Mesenchymal stem cell (in vitro differentiated cells and primary cell): ENCODE measurements at regions not wholly inside any gene's neighbourhood (a gene's known extent, or its start where the extent isn't known, plus 50 kb on each side); places are given as distances from the start of the nearest gene placed in this dataset.

Experiments used
- DNase-seq: peaks from one replicate; pipeline ENCODE4 v3.0.0-alpha.2; 2013
- H2AFZ ChIP-seq: one replicate; pipeline ENCODE4 v1.6.1; 2013; ENCODE audit warnings: low read depth, mild to moderate bottlenecking, control low read depth, inconsistent platforms, low read length, moderate library complexity
- H2AK5ac ChIP-seq: 2 replicates; pipeline ENCODE4 v1.6.1; 2013; ENCODE audit warnings: low read length, moderate library complexity, mild to moderate bottlenecking, inconsistent platforms; ENCODE audit not compliant: severe bottlenecking
- H2BK120ac ChIP-seq: one replicate; pipeline ENCODE4 v1.6.1; 2013; ENCODE audit warnings: low read depth, mild to moderate bottlenecking, inconsistent platforms, low read length, moderate library complexity
- H2BK12ac ChIP-seq, 2 experiments: one replicate each; pipeline ENCODE4 v1.6.1; 2013; ENCODE audit warnings: inconsistent platforms in 2 of 2, low read length in 2 of 2, mild to moderate bottlenecking in 2 of 2, moderate library complexity in 2 of 2, control low read depth in 1 of 2
- H2BK15ac ChIP-seq: one replicate; pipeline ENCODE4 v1.6.1; 2013; ENCODE audit warnings: mild to moderate bottlenecking, low read depth, inconsistent platforms; ENCODE audit not compliant: poor library complexity, severe bottlenecking
- H2BK5ac ChIP-seq: 2 replicates; pipeline ENCODE4 v1.6.1; 2013; ENCODE audit warnings: low read depth, mild to moderate bottlenecking, low read length, control low read depth, inconsistent platforms; ENCODE audit not compliant: poor library complexity, severe bottlenecking
- H3K14ac ChIP-seq, 2 experiments: one replicate each; pipeline ENCODE4 v1.6.1; 2013; ENCODE audit warnings: inconsistent platforms in 2 of 2, low read length in 2 of 2, control low read depth in 1 of 2, mild to moderate bottlenecking in 1 of 2, moderate library complexity in 1 of 2
- H3K18ac ChIP-seq, 2 experiments: one replicate each; pipeline ENCODE4 v1.6.1; 2013; ENCODE audit warnings: inconsistent platforms in 2 of 2, low read length in 2 of 2, control low read depth in 1 of 2, low read depth in 1 of 2, mild to moderate bottlenecking in 1 of 2
- H3K23ac ChIP-seq, 2 experiments: one replicate each; pipeline ENCODE4 v1.6.1; 2013; ENCODE audit warnings: inconsistent platforms in 2 of 2, low read length in 2 of 2, mild to moderate bottlenecking in 2 of 2, moderate library complexity in 2 of 2, control low read depth in 1 of 2
- H3K27ac ChIP-seq: 2 replicates; pipeline ENCODE4 v1.5.1; 2013; ENCODE audit warnings: mild to moderate bottlenecking, moderate library complexity, low read length, control low read depth, inconsistent platforms; ENCODE audit not compliant: poor library complexity, severe bottlenecking
- H3K27me3 ChIP-seq, 2 experiments: 2 replicates each; pipeline versions ENCODE4 v1.6.1 to v1.7.0; 2013; ENCODE audit warnings: low read length in 2 of 2, mild to moderate bottlenecking in 2 of 2, moderate library complexity in 2 of 2, control low read depth in 1 of 2, inconsistent platforms in 1 of 2; ENCODE audit not compliant: control insufficient read depth in 1 of 2, insufficient read depth in 1 of 2
- H3K36me3 ChIP-seq, 2 experiments: 2 replicates each; pipeline versions ENCODE4 v1.6.1 to v1.7.0; 2013; ENCODE audit warnings: low read length in 2 of 2, control low read depth in 1 of 2, inconsistent platforms in 1 of 2, low read depth in 1 of 2, mild to moderate bottlenecking in 1 of 2; ENCODE audit not compliant: insufficient read depth in 2 of 2, control insufficient read depth in 1 of 2
- H3K4ac ChIP-seq, 2 experiments: one replicate each; pipeline ENCODE4 v1.6.1; 2013; ENCODE audit warnings: inconsistent platforms in 2 of 2, low read length in 2 of 2, mild to moderate bottlenecking in 2 of 2, moderate library complexity in 2 of 2, control low read depth in 1 of 2, low read depth in 1 of 2
- H3K4me1 ChIP-seq: 2 replicates; pipeline ENCODE4 v1.6.1; 2013; ENCODE audit warnings: low read depth, low read length, control low read depth; ENCODE audit not compliant: control insufficient read depth, insufficient read depth
- H3K4me2 ChIP-seq: 2 replicates; pipeline ENCODE4 v1.6.1; 2013; ENCODE audit warnings: low read length, mild to moderate bottlenecking, inconsistent platforms; ENCODE audit not compliant: poor library complexity, severe bottlenecking
- H3K4me3 ChIP-seq, 2 experiments: 2 replicates each; pipeline versions ENCODE4 v1.5.1 to v1.7.0; 2013; ENCODE audit warnings: low read length in 2 of 2, mild to moderate bottlenecking in 2 of 2, control low read depth in 1 of 2, low read depth in 1 of 2; ENCODE audit not compliant: insufficient read depth in 1 of 2
- H3K79me1 ChIP-seq: replicated peaks from 2 replicates; pipeline ENCODE4 v1.6.1; 2013; ENCODE audit warnings: mild to moderate bottlenecking, control low read depth, low read length, inconsistent platforms; ENCODE audit not compliant: poor library complexity, severe bottlenecking
- H3K9ac ChIP-seq: 2 replicates; pipeline ENCODE4 v1.7.0; 2013; ENCODE audit warnings: mild to moderate bottlenecking, low read length, moderate library complexity
- H3K9me3 ChIP-seq: 2 replicates; pipeline ENCODE4 v1.7.0; 2013; ENCODE audit warnings: mild to moderate bottlenecking, low read length; ENCODE audit not compliant: control insufficient read depth
- H4K8ac ChIP-seq: one replicate; pipeline ENCODE4 v1.6.1; 2013; ENCODE audit warnings: inconsistent platforms, mild to moderate bottlenecking, low read length, moderate library complexity
- H4K91ac ChIP-seq: one replicate; pipeline ENCODE4 v1.6.1; 2013; ENCODE audit warnings: mild to moderate bottlenecking, low read length, inconsistent platforms
- WGBS: methylation state at CpG from one replicate; pipeline ENCODE4 v1.1.7; 2013; ENCODE audit warnings: mixed read lengths; 5-methylcytosine and 5-hydroxymethylcytosine counted together

DNA sequence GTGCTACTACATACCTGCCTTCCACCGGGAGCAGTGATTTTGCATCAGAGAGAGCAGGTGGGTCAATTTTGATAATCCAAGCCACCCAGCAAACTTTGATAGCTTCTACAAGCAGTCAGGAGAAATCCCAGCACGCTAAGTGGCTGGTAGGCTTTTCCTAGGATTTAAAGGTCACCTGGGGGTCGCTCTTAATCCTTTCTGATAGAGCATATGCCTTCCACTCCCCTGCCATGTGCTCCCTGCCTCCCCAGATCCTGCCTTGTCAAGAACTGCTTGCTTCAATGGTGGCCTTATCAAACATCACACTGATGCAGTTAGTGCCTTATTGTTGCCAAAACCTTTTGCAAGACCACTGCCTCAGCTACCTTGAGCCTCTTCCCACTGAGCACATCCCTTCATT is 462.3 kb upstream of the MEX3C start:
- no peaks in the 10 kb centered on the region for H3K79me1 ChIP-seq
- H3K4me3 ChIP-seq, result no peak overlapping the region
- no peak overlapping the region for H2BK120ac ChIP-seq
- DNase-seq, result no peak
- H2BK15ac ChIP-seq, result no peak overlapping the region
- no peak overlapping the region for H3K9ac ChIP-seq
- no peak overlapping the region for H3K27ac ChIP-seq
- H3K9me3 ChIP-seq, result no peaks in the 10 kb centered on the region
- WGBS, result 53% methylated on average over 3 of the region's 3 CpGs
- H3K4me2 ChIP-seq, result no peak overlapping the region
- no peak overlapping the region for H2BK5ac ChIP-seq
- no peak overlapping the region for H2AFZ ChIP-seq
- no peak overlapping the region for H2AK5ac ChIP-seq
- no peak overlapping the region for H2BK12ac ChIP-seq
- no peak overlapping the region for H3K18ac ChIP-seq
- H3K4ac ChIP-seq, result no peak overlapping the region
- no peaks in the 10 kb centered on the region for H3K27me3 ChIP-seq
- no peak overlapping the region for H3K14ac ChIP-seq
- no peak overlapping the region for H4K91ac ChIP-seq
- no peak overlapping the region for H3K23ac ChIP-seq
- peaks cover 2% of the 10 kb centered on the region for H3K4me1 ChIP-seq
- no peaks in the 10 kb centered on the region for H3K36me3 ChIP-seq
- H4K8ac ChIP-seq, result no peak overlapping the region

GRCh38 chr18:51660188-51660715 is 462.8 kb upstream of the MEX3C start:
- Histone ChIP-seq H3K4me3 (no peak overlapping the region), H2BK5ac (no peak overlapping the region), H2AFZ (no peak overlapping the region), H2BK12ac (no peak overlapping the region), H3K4me1 (peaks cover 2% of the 10 kb centered on the region), H3K18ac (no peak overlapping the region), H3K79me1 (no peaks in the 10 kb centered on the region), H3K9me3 (no peaks in the 10 kb centered on the region), H3K27ac (no peak overlapping the region), H3K9ac (no peak overlapping the region), H3K36me3 (no peaks in the 10 kb centered on the region), H2BK120ac (no peak overlapping the region), H3K27me3 (no peaks in the 10 kb centered on the region), H3K14ac (no peak overlapping the region), H3K23ac (no peak overlapping the region), H4K91ac (no peak overlapping the region), H3K4me2 (no peak overlapping the region), H2BK15ac (no peak overlapping the region), H2AK5ac (no peak overlapping the region), H4K8ac (no peak overlapping the region), H3K4ac (no peak overlapping the region)
- 75% methylated on average over 2 of the region's 2 CpGs for WGBS
- DNase-seq, result no peak

DNA sequence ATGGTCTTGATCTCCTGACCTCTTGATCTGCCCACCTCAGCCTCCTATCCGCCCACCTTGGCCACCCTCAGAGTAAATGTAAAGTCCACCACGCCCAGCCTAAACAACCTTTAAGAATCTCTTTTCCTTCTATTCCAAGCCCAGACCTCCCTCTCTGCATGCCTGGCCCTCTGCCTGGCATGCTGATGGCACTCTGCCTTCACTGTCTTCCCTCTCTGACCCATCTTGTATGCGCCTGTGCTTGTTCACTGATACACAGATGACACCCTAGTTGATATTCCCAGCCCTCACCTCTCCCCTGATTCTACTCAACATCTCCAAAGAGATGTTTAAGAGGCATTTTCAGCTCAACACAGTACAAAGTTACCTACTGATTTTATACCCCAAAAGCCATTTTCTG is 466.8 kb upstream of the MEX3C start:
- Histone ChIP-seq H3K79me1 (no peaks in the 10 kb centered on the region), H3K14ac (no peak overlapping the region), H2BK15ac (no peak overlapping the region), H3K36me3 (no peaks in the 10 kb centered on the region), H3K27me3 (peaks cover 0 to 8% of the 10 kb centered on the region in 2 experiments), H2AFZ (no peak overlapping the region), H3K9ac (no peak overlapping the region), H3K23ac (no peak overlapping the region), H4K91ac (no peak overlapping the region), H3K27ac (no peak overlapping the region), H3K4me1 (no peaks in the 10 kb centered on the region), H3K9me3 (no peaks in the 10 kb centered on the region), H4K8ac (no peak overlapping the region), H2BK12ac (no peak overlapping the region), H3K4me3 (no peak overlapping the region), H2BK5ac (no peak overlapping the region), H3K18ac (no peak overlapping the region), H2AK5ac (no peak overlapping the region), H3K4ac (no peak overlapping the region), H2BK120ac (no peak overlapping the region), H3K4me2 (no peak overlapping the region)
- no peak for DNase-seq
- WGBS, result 66% methylated on average over 3 of the region's 3 CpGs

GRCh38 chr18:51666763-51667191 is 469.3 kb upstream of the MEX3C start:
- H3K27me3 ChIP-seq, result peaks cover 0 to 8% of the 10 kb centered on the region in 2 experiments
- no peak overlapping the region for H3K4me3 ChIP-seq
- H3K18ac ChIP-seq, result no peak overlapping the region
- H4K91ac ChIP-seq, result no peak overlapping the region
- DNase-seq, result no peak
- no peak overlapping the region for H2BK15ac ChIP-seq
- peaks cover 9% of the 10 kb centered on the region for H3K9me3 ChIP-seq
- no peak overlapping the region for H2AFZ ChIP-seq
- no peaks in the 10 kb centered on the region for H3K79me1 ChIP-seq
- H2BK120ac ChIP-seq, result no peak overlapping the region
- no peaks in the 10 kb centered on the region for H3K36me3 ChIP-seq
- no peak overlapping the region for H3K14ac ChIP-seq
- no peak overlapping the region for H2BK5ac ChIP-seq
- H3K27ac ChIP-seq, result no peak overlapping the region
- no peaks in the 10 kb centered on the region for H3K4me1 ChIP-seq
- H3K9ac ChIP-seq, result no peak overlapping the region
- no peak overlapping the region for H2AK5ac ChIP-seq
- WGBS, result 58% methylated on average over 7 of the region's 7 CpGs
- H3K4ac ChIP-seq, result no peak overlapping the region
- no peak overlapping the region for H3K4me2 ChIP-seq
- H2BK12ac ChIP-seq, result no peak overlapping the region
- no peak overlapping the region for H4K8ac ChIP-seq
- no peak overlapping the region for H3K23ac ChIP-seq
